BE2C (cell line): ENCODE measurements at regions not wholly inside any gene's neighbourhood (a gene's known extent, or its start where the extent isn't known, plus 50 kb on each side); places are given as distances from the start of the nearest gene placed in this dataset.

Experiments
- DNase-seq: peaks from one replicate; pipeline ENCODE4 v3.0.0-alpha.2; 2020
- H3K27me3 ChIP-seq: fragments of 250-450 bp; sonication (Bioruptor Pico); 2 replicates; pipeline ENCODE4 v1.5.1; 2020; ENCODE audit warnings: mild to moderate bottlenecking
- H3K36me3 ChIP-seq: fragments of 250-450 bp; sonication (Bioruptor Pico); 2 replicates; pipeline ENCODE4 v1.5.1; 2020; ENCODE audit warnings: mild to moderate bottlenecking
- H3K4me1 ChIP-seq: fragments of 250-450 bp; sonication (Bioruptor Pico); 2 replicates; pipeline ENCODE4 v1.5.1; 2020
- H3K4me3 ChIP-seq: 2 replicates; pipeline ENCODE4 v1.5.1; 2011; ENCODE audit warnings: low read depth, low read length
- H3K9me3 ChIP-seq: fragments of 250-450 bp; sonication (Bioruptor Pico); 2 replicates; pipeline ENCODE4 v1.5.1; 2020
- TF ChIP-seq, protein P1 (sequence below): IDR thresholded peaks from 2 replicates; pipeline ENCODE4 v1.5.1; 2012; ENCODE audit warnings: mild to moderate bottlenecking, low read depth, low read length

DNA sequence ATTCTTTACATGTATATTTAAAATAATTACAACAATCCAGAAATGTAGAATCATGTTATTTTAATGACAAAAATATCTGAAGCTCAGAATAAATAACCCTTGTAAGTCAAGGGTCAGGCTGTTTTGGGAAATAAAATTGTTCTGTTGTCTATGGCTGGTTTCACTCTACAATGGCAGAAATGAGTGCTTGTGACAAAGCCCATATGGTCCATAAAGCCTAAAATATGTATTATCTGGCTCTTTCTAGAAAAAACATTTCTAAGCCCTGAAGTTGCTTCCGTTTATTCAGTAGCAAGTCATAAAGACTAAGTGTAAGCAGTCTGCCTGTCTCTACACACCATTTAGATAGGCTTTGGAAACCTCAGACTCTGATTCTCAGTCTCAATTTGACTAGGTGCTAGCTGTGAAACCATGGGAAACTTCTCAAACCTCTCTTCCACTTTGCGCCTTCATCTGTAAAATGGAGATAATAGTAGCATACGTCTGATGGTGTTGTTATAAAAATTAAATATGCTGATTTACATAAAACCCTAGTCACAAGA lies 365.7 kb upstream of the CA10 start:
- H3K9me3 ChIP-seq: no peaks in the 10 kb centered on the region
- TF ChIP-seq, protein P1, sequence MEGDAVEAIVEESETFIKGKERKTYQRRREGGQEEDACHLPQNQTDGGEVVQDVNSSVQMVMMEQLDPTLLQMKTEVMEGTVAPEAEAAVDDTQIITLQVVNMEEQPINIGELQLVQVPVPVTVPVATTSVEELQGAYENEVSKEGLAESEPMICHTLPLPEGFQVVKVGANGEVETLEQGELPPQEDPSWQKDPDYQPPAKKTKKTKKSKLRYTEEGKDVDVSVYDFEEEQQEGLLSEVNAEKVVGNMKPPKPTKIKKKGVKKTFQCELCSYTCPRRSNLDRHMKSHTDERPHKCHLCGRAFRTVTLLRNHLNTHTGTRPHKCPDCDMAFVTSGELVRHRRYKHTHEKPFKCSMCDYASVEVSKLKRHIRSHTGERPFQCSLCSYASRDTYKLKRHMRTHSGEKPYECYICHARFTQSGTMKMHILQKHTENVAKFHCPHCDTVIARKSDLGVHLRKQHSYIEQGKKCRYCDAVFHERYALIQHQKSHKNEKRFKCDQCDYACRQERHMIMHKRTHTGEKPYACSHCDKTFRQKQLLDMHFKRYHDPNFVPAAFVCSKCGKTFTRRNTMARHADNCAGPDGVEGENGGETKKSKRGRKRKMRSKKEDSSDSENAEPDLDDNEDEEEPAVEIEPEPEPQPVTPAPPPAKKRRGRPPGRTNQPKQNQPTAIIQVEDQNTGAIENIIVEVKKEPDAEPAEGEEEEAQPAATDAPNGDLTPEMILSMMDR: no peak

DNA sequence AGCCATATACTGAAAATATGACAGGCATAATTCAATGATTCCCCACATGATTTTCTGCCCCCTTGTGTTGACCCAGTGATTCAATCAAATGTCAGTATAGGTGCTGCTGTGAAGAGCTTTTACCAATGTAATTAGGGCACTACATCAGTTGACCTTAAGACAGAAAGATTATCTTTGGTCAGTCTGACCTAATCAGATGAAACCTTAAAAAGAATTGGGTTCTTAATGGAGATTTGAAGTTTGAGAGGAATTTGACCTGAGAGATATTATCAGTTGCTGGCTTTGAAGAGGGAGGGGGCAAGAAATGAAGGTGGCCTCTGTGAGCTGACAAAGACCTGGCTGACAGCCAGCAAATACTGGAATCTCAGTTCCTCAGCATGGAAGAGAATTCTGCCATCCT lies 358.7 kb upstream of the CA10 start:
- TF ChIP-seq, protein P1: no peak
- Histone ChIP-seq H3K4me3 (no peak overlapping the region), H3K4me1 (peaks cover 5% of the 10 kb centered on the region), H3K36me3 (no peaks in the 10 kb centered on the region), H3K27me3 (no peaks in the 10 kb centered on the region), H3K9me3 (no peaks in the 10 kb centered on the region)
- DNase-seq: no peak

More for the DNA sequence above, 365.7 kb upstream of the CA10 start:
- no peaks in the 10 kb centered on the region for H3K27me3 ChIP-seq
- no peak overlapping the region for H3K4me3 ChIP-seq
- H3K4me1 ChIP-seq: no peaks in the 10 kb centered on the region
- DNase-seq: no peak
- no peaks in the 10 kb centered on the region for H3K36me3 ChIP-seq

DNA sequence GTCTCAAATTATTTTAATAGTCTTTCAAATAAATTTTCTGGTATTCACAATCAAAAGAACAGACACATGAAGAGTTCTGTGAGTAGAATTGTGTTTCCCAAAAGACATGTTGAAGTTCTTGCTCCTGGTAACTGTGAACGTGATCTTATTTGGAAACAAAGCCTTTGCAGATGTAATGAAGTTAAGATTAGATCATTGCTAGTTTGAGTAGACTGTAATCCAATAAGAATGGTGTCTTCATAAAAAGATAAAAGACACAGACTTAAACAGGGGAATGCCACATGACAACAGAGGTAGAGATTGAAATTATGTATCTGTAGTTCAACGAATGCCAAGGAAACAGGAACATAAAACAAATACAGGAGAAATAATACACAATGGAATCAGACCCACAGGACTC lies 357.4 kb upstream of the CA10 start:
- TF ChIP-seq, protein P1: no peak
- H3K36me3 ChIP-seq: no peaks in the 10 kb centered on the region
- peaks cover 5% of the 10 kb centered on the region for H3K4me1 ChIP-seq
- H3K9me3 ChIP-seq: no peaks in the 10 kb centered on the region
- no peak for DNase-seq
- H3K27me3 ChIP-seq: no peaks in the 10 kb centered on the region
- no peak overlapping the region for H3K4me3 ChIP-seq

GRCh38 chr17:52505601-52506000 lies 347.1 kb upstream of the CA10 start:
- Histone ChIP-seq H3K4me1 (no peaks in the 10 kb centered on the region), H3K9me3 (no peaks in the 10 kb centered on the region), H3K36me3 (no peaks in the 10 kb centered on the region), H3K27me3 (no peaks in the 10 kb centered on the region), H3K4me3 (no peak overlapping the region)
- no peak for DNase-seq
- TF ChIP-seq, protein P1: no peak

DNA sequence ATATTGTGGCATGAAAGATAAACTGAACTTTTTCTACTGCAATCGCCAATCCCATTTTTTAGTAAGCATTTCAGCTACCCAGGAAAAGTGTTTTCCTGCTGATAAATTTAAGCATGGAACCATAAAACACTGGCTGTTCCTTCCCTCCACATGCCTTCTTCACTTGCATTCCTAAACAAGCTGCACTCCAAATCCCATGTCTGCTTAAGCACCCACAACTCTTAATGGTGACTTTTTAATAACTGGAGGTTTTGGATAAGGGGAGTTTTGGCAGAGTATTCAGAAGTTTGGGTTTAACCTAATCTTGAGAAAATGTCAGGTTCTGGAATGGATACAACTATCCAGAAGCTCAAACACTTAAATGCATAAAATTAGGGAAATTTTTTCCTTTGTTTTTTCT lies 345.6 kb upstream of the CA10 start:
- no peaks in the 10 kb centered on the region for H3K4me1 ChIP-seq
- no peak overlapping the region for H3K4me3 ChIP-seq
- TF ChIP-seq, protein P1: no peak
- DNase-seq: no peak
- H3K36me3 ChIP-seq: no peaks in the 10 kb centered on the region
- H3K9me3 ChIP-seq: no peaks in the 10 kb centered on the region
- no peaks in the 10 kb centered on the region for H3K27me3 ChIP-seq

DNA sequence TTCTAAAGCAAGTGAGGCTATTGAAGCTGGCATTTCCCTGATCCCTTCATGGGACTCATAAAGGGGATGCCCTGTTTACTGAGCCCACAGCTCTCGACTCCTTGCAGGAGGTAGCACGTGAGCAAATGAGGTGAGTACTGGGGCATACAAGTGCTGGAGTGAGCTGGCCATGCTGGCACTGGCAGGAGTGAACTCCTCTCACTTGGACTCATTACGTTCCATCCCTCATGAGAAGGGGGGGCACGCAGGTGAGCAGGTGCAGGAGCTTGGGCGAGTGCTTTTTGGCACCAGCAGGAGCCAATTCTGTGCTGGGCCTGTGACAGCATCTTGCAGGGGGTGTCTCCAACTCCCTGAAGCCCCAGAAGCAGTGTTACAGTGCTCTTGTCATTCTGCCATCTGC lies 337.1 kb upstream of the CA10 start:
- Histone ChIP-seq H3K36me3 (no peaks in the 10 kb centered on the region), H3K27me3 (no peaks in the 10 kb centered on the region), H3K9me3 (no peaks in the 10 kb centered on the region), H3K4me3 (no peak overlapping the region), H3K4me1 (no peaks in the 10 kb centered on the region)
- no peak for DNase-seq
- TF ChIP-seq, protein P1: no peak
